ENCODE measurements at regions not wholly inside any gene's neighbourhood (a gene's known extent, or its start where the extent isn't known, plus 50 kb on each side); places are given as distances from the start of the nearest gene placed in this dataset.
A peak's percentile ranks its signal among the peaks of the same experiment; 100 is the strongest.

- POLR2A ChIA-PET: no interaction called here
- CTCF ChIA-PET: no interaction called here
- no peak overlapping the region for H3K27ac ChIP-seq (ENCODE audit: low read depth, low read length)
Observed at GRCh38 chr13:26811581-26811980, 51.0 kb upstream of the GPR12 start.

More at GRCh38 chr13:26811581-26811980, 51.0 kb upstream of the GPR12 start:
- Histone ChIP-seq H3K4me3 (replicated peaks in 1 of 2; ENCODE audit: low read depth in 1 of 2, low read length in 2 of 2) (no peak overlapping the region), H3K27me3 (ENCODE audit: insufficient read depth, low read length) (peaks cover 71% of the 10 kb centered on the region), H3K9me2 (ENCODE audit: insufficient read depth) (no peaks in the 10 kb centered on the region), H3K4me2 (ENCODE audit: low read length) (no peak overlapping the region), H3K9ac (ENCODE audit: low read length) (no peak overlapping the region), H3K4me1 (ENCODE audit: control insufficient read depth in 1 of 2, insufficient read depth in 2 of 2, low read length in 2 of 2) (no peaks in the 10 kb centered on the region), H3K79me2 (ENCODE audit: insufficient read depth, low read length) (no peaks in the 10 kb centered on the region), H4K20me1 (ENCODE audit: insufficient read depth) (no peaks in the 10 kb centered on the region), H3K36me3 (ENCODE audit: control insufficient read depth in 1 of 2, insufficient read depth in 2 of 2, low read length in 2 of 2) (no peaks in the 10 kb centered on the region), H2AFZ (ENCODE audit: low read depth, low read length, poor library complexity, severe bottlenecking) (no peak overlapping the region), H3K9me3 (ENCODE audit: control insufficient read depth in 1 of 2, insufficient read depth in 1 of 2, low read depth in 1 of 2, low read length in 2 of 2) (no peaks in the 10 kb centered on the region)
- RAD21 ChIA-PET (ENCODE audit: low non-redundant PET in 1 of 2, low total read pairs in 2 of 2, uncharacterized antibody in 2 of 2, unreplicated experiment in 2 of 2): no interaction called here
- intact Hi-C loops (cut with micrococcal nuclease): no loop called here
- ATAC-seq: peak; percentile 40; the same call in 1 of the 2 replicates
- TF ChIP-seq CEBPB (IDR thresholded peaks at IDR 0.05; ENCODE audit: low read depth): no peak
- no peak for TF ChIP-seq SRF (IDR thresholded peaks at IDR 0.05; ENCODE audit: low read depth)
- no peak for TF ChIP-seq ZBTB33 (IDR thresholded peaks at IDR 0.05; ENCODE audit: extremely low read depth, insufficient replicate concordance, low read length)
- TF ChIP-seq ATF3 (IDR thresholded peaks at IDR 0.05): no peak
- no peak for TF ChIP-seq ZNF274 (IDR thresholded peaks at IDR 0.05; ENCODE audit: low read depth, low read length)
- TF ChIP-seq YY1 (IDR thresholded peaks at IDR 0.05; ENCODE audit: extremely low read depth, insufficient replicate concordance, low read depth, low read length): no peak
- no TSS peak for BruUV-seq (replicated peaks)
- DNase-seq (ENCODE audit: low read depth, low spot score): no peak
